ENCODE measurements at regions not wholly inside any gene's neighbourhood (a gene's known extent, or its start where the extent isn't known, plus 50 kb on each side); places are given as distances from the start of the nearest gene placed in this dataset.

DNA sequence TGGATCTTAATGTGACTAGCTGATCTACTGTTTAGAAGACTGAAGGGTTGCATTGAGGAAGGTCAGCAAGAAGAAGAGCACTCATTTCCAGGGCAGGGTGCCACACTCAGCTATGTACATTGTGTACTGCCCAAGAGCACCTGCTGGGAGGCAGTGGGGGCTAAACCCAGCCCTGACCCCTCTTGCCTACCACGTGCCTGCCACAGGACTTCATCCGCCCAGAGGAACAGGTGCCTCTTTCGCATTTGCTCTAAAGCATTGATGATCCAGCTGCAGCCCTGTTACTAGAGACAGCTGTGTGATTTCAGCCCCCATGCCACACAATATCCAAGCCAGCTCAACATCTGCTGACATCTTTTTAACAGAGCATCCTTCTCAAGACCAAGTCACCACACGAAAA is 341.8 kb downstream of the LMX1A start:
- no peak for DNase-seq

GRCh38 chr1:165011991-165012531 is 344.5 kb downstream of the LMX1A start:
- no peak for DNase-seq

GRCh38 chr1:165011186-165011585 is 345.3 kb downstream of the LMX1A start:
- DNase-seq, result no peak

DNA sequence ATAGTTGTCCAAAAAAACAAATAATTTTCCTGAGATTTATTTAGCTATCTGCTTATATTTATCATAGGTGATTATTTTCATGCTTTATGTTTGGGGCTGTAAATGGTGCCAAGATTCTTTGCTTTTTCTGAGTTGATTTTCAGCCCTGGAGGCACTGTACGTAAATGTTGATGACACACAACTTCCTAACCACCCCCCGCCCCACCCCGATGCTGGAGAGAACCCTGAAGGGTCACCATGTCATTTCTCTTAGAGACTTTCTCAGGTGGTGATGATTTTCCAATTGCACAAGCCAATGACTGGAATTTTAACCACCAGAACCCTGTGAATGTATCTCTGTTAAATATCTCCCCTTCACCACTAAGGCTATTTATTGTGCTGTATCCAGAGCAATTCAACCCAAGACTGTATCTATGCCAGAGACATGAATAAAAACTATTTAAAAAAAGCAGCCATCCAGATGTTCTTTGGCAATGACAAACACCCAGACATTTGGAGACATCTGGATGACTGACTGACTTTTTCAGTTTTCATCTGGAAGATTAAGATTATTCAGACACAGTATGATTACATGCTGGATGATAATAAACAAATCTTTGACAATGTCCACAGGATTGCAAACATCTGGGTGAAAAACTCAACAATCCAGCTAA is 346.0 kb downstream of the LMX1A start:
- no peak for DNase-seq

- no peak for DNase-seq
Measured at GRCh38 chr1:165006831-165007230, 349.7 kb downstream of the LMX1A start.

DNA sequence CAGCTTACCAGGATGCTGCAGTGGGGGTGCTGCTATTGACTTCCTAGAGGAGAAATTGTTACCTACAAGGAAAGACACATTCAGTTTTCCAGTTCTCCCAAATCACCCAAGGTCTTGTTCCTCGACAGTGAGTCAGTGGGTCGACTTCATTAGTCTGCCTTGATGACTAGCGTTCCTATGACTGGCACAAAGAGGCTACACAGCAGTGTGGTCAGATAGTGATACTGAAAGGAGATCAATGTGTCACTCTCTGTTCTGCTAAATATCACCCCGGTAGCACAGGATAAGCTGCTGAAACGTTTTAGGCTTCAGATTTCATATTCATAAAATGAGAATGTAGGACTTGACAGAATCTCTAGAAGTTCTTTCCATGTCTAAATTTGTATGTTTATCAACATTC is 357.4 kb downstream of the LMX1A start:
- DNase-seq, result no peak

- DNase-seq, result no peak
Measured at GRCh38 chr1:164991763-164992314, 364.7 kb downstream of the LMX1A start.

DNA sequence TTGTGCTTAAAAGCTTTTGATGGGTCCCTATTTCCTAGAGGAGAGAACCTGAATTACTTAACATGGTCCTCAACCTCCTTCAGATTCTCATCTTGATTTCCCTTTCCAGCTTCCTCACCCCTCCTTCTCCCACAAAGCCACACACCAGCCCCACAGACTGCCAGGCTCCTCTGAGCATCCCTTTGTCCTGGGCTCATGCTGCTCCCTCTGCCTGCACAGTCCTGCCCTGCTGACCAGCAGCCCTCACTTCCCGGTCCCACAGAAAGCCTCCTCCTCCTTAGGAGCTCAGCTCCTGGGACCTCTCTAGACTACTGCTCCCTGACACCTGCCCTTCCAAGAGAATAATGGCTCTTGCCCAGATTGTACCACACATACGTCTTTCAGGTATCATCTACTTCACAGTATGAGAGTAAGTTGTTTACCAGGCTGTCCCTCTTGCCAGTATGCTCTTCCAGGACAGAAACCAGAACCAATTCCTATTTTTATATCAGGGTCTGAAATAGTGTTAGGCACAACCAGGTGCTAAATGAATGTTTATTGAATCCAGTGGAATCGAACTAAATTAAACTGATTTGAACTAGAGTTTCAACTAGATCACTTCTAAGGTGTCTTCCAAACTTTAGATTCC is 373.4 kb downstream of the LMX1A start:
- no peak for DNase-seq

DNA sequence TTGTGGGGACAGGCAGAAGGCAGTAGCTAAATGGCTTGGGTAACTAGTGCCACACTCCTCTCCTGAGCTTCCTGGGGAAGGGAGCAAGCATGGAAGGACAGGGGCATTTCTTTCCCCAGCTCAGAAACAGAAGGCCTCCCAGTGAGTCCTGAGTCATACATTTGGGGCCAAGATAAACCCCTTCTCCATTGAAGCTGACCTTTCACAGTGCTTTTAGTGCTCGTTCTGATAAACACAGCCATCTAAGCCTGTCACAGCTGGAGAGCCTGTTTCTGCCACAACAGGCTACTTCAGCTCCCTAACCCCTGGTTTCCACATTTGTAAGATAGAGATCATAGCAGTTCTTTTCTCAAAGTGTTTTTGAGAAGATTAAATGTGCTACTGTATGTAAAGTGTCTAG is 374.0 kb downstream of the LMX1A start:
- DNase-seq, result no peak

DNA sequence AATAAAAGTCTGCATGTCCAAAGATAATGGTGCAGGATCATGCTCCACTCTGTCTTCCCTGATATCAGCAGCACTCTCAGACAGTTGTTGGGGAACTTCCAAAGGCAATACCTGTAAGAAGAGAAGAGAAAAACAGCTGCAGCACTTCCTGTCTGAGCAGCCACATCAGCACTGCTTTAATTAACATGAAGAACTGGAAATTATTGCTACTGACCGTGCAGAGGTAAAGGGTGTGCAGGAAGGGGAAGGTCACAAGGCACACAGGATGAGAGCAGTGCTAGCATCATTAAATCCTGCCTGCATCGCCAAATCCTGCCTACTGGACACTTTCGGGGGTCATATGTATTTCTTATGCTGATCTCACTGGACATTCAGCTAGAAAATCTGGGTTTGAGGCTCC is 379.0 kb downstream of the LMX1A start:
- DNase-seq, result no peak

DNA sequence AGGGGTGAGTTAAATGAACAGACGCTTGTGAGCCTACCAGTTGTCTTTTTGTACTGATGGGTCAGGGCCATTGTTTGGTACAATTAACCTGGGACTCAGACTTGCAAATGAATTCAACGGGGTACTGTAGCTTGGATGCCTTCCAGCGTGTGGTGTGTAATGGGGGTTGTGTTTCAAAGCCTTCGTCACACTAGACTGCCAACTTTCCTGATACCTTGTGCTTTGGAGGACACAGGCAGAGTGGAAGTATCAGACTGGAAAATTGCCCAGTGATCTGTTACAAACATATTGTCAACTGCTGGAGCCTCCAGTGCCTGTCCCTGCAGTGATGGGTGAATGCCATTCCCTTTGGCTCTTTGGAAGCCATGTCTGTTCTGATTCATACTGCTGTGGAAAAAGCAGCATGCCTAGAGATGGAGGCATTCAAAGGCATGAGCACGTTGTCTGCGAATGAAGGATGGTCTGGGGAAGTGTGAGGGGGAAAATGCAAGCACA is 384.5 kb downstream of the LMX1A start:
- DNase-seq, result no peak

DNA sequence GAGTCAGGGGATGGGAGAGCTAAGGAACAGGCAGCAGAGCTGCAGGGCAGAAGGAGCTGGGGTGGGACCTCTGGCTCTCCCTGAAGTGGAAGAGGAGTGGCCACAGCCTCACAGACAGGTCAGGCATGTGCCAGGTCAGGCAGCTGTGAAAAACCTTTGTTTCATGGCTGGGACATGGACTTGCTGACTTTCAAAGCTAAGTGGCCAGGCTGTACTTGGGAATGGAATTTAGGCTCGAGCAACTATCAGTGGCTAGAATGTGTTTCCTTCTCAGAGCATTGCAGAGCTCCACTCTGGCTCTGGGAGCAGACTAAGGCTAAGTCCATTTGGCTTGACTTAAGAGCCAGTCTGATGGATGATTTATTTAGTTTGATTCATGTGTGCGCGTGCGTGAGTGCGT is 385.1 kb downstream of the LMX1A start:
- DNase-seq, result no peak

GRCh38 chr1:164969253-164969652 is 387.3 kb downstream of the LMX1A start:
- DNase-seq, result no peak

DNA sequence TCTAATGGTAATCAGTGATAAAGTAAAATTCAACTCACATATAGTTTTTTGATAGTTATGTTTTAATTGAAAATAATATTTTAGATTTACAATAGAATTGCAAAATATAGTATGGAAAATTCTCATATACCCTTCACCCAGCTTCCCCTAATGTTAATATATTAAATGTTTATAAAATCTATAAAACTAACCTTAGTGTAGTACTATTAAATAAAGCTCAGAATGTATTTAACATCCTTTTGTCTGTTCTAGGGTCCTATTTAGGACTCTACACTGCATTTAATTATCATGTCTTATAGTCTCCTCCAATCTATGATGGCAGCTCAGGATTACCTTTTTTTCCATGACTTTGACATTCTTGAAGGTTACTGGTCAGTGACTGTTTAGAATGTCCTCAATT is 389.2 kb downstream of the LMX1A start:
- DNase-seq, result no peak

DNA sequence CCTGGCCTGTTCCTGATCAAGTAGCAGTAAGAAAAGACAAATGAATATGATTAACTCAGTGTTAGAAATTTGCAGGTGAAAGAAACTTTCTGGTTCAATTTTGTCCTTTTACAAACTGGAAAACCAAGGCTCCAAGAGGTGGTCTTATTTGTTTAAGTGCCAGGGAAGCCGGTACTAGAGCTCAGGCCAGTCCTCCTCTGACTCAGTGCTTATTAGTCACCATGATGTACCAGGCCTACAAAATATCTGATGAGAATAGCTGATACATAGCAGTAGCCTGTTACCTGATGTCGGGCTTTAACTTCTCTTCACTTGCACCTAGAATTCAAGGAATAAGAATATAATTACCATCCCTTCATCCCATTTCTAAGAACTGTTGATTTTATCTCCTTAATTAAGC is 394.8 kb downstream of the LMX1A start:
- DNase-seq, result no peak

- no peak for DNase-seq
Measured at GRCh38 chr1:164958982-164959768, 397.3 kb downstream of the LMX1A start.

GRCh38 chr1:164953815-164954214 is 394.8 kb downstream of the PBX1 start:
- DNase-seq, result no peak

GRCh38 chr1:164953098-164953497 is 394.1 kb downstream of the PBX1 start:
- DNase-seq, result no peak

DNA sequence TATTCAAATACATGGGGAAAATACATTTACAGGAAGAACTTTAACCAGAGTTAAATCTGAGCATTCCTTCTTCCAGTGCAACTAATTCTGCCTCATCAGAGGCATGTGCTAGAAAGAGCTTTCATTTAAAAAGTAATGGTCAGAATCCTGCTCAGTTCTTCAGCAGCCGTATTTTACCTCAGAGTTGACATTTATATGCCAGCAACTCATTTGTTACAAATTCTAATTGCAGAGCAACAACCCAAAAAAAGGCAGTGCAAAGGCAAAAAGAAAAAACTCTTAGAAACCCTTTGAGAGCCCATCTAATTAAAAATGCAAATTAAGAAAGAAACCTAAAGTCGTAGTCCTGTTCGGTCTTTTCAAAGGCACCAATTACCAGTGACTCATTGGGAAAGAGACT is 392.5 kb downstream of the PBX1 start:
- DNase-seq, result no peak

GRCh38 chr1:164950541-164950986 is 391.6 kb downstream of the PBX1 start:
- DNase-seq, result no peak

- DNase-seq, result no peak
Measured at GRCh38 chr1:164949771-164950471, 390.9 kb downstream of the PBX1 start.

DNA sequence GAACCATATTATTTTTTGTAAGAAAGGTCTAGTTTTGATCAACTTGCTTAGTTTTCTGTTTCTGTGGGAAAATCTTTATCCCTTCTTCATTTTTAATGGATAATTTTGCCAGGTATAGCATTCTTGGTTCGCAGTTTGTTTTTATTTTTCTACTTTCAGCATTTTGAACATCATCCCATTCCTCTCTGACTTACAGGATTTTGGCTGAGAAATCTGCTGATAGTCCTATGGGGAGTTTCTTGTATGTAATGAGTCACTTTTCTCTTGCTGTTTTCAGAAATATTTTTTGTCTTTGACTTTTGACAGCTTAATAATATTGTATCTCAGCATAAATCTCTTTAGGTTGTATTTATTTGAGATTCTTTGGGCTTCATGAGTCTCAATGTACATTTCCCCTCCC is 389.1 kb downstream of the PBX1 start:
- DNase-seq, result no peak

- no peak for DNase-seq
Measured at GRCh38 chr1:164937291-164937690, 378.3 kb downstream of the PBX1 start.

All from activated T-cell treated with anti-CD3 and anti-CD28 coated beads, Interleukin-2, amount 50 U/mL, for 48 hours (primary cell).